ENCODE measurements at regions not wholly inside any gene's neighbourhood (a gene's known extent, or its start where the extent isn't known, plus 50 kb on each side); places are given as distances from the start of the nearest gene placed in this dataset.
A peak's percentile ranks its signal among the peaks of the same experiment; 100 is the strongest.

GRCh38 chr10:78203915-78204818 is 170.5 kb downstream of the RPS24 start:
- DNase-seq (no peak), ATAC-seq (peak; percentile 10)
- intact Hi-C loops (cut with micrococcal nuclease): no loop called here
- Histone ChIP-seq H4K20me1 (ENCODE audit: low read length) (no peaks in the 10 kb centered on the region), H3K36me3 (ENCODE audit: low read depth, low read length) (no peaks in the 10 kb centered on the region), H3K79me2 (ENCODE audit: low read length) (no peaks in the 10 kb centered on the region), H3K4me1 (ENCODE audit: insufficient read depth, low read length) (no peaks in the 10 kb centered on the region), H3K9ac (ENCODE audit: low read length) (no peak overlapping the region), H3K27ac (ENCODE audit: low read length) (no peak overlapping the region), H3K4me3 (ENCODE audit: low read length) (no peak overlapping the region), H3K27me3 (ENCODE audit: low read length) (peaks cover 56% of the 10 kb centered on the region), H3K9me3 (ENCODE audit: low read length) (no peaks in the 10 kb centered on the region), H2AFZ (ENCODE audit: low read length) (no peak overlapping the region), H3K4me2 (ENCODE audit: low read length) (no peak overlapping the region), H3K9me2 (replicated peaks; ENCODE audit: low read length) (no peaks in the 10 kb centered on the region), H3F3A (ENCODE audit: low read length, unreplicated experiment) (no peaks in the 10 kb centered on the region)
- TF ChIP-seq CTCF (conservative IDR thresholded peaks at IDR 0.05; ENCODE audit: low read depth, low read length) (no peak), EZH2phosphoT487 (IDR thresholded peaks at IDR 0.05; ENCODE audit: borderline replicate concordance, low read length) (no peak), EZH2 (IDR thresholded peaks at IDR 0.05; ENCODE audit: low read length, unreplicated experiment) (no peak)
- ChIA-PET CTCF (interaction anchor here (0.7 kb wide), 1 partner anchor 156 kb away, joined by 4 read pairs; no protein-coding TSS in a partner anchor), POLR2A (ENCODE audit: unreplicated experiment) (no interaction called here)
- no TSS peak for BruUV-seq (replicated peaks)

- Histone ChIP-seq H3K4me3 (ENCODE audit: low read length) (no peak overlapping the region), H3K4me1 (ENCODE audit: insufficient read depth, low read length) (no peaks in the 10 kb centered on the region), H3K27ac (ENCODE audit: low read length) (no peak overlapping the region), H4K20me1 (ENCODE audit: low read length) (no peaks in the 10 kb centered on the region), H2AFZ (ENCODE audit: low read length) (no peak overlapping the region), H3K9me3 (ENCODE audit: low read length) (no peaks in the 10 kb centered on the region), H3K9me2 (replicated peaks; ENCODE audit: low read length) (no peaks in the 10 kb centered on the region), H3F3A (ENCODE audit: low read length, unreplicated experiment) (no peaks in the 10 kb centered on the region), H3K27me3 (ENCODE audit: low read length) (peaks cover 52% of the 10 kb centered on the region), H3K4me2 (ENCODE audit: low read length) (no peak overlapping the region), H3K36me3 (ENCODE audit: low read depth, low read length) (no peaks in the 10 kb centered on the region), H3K79me2 (ENCODE audit: low read length) (no peaks in the 10 kb centered on the region), H3K9ac (ENCODE audit: low read length) (no peak overlapping the region)
- DNase-seq (no peak), ATAC-seq (no peak)
- TF ChIP-seq CTCF (conservative IDR thresholded peaks at IDR 0.05; ENCODE audit: low read depth, low read length) (no peak), EZH2 (IDR thresholded peaks at IDR 0.05; ENCODE audit: low read length, unreplicated experiment) (no peak), EZH2phosphoT487 (IDR thresholded peaks at IDR 0.05; ENCODE audit: borderline replicate concordance, low read length) (no peak)
- POLR2A ChIA-PET (ENCODE audit: unreplicated experiment): no interaction called here
- CTCF ChIA-PET: interaction anchor here (0.6 kb wide), 1 partner anchor 148 kb away, joined by 3 read pairs; no protein-coding TSS in a partner anchor
- intact Hi-C loops (cut with micrococcal nuclease): no loop called here
- no TSS peak for BruUV-seq (replicated peaks)
These were observed 171.9 kb downstream of the RPS24 start for GRCh38 chr10:78205457-78206016.

GRCh38 chr10:78207216-78207615 is 173.6 kb downstream of the RPS24 start:
- no peaks in the 10 kb centered on the region for H3K79me2 ChIP-seq (ENCODE audit: low read length)
- no peak overlapping the region for H3K4me3 ChIP-seq (ENCODE audit: low read length)
- H3K9me2 ChIP-seq (replicated peaks; ENCODE audit: low read length): no peaks in the 10 kb centered on the region
- no peaks in the 10 kb centered on the region for H3K4me1 ChIP-seq (ENCODE audit: insufficient read depth, low read length)
- no peaks in the 10 kb centered on the region for H3K9me3 ChIP-seq (ENCODE audit: low read length)
- H3K27ac ChIP-seq (ENCODE audit: low read length): no peak overlapping the region
- no peak overlapping the region for H2AFZ ChIP-seq (ENCODE audit: low read length)
- H3K4me2 ChIP-seq (ENCODE audit: low read length): no peak overlapping the region
- ChIA-PET CTCF (interaction anchor here (0.5 to 1.0 kb wide), 2 partner anchors 104 to 178 kb away, joined by 3 read pairs; partner anchors contain the start of gene POLR3A), POLR2A (ENCODE audit: unreplicated experiment) (no interaction called here)
- intact Hi-C loops (cut with micrococcal nuclease): no loop called here
- no peak overlapping the region for H3K9ac ChIP-seq (ENCODE audit: low read length)
- no peaks in the 10 kb centered on the region for H3K36me3 ChIP-seq (ENCODE audit: low read depth, low read length)
- H3F3A ChIP-seq (ENCODE audit: low read length, unreplicated experiment): no peaks in the 10 kb centered on the region
- ATAC-seq (no peak), DNase-seq (no peak)
- BruUV-seq (replicated peaks): no TSS peak
- H4K20me1 ChIP-seq (ENCODE audit: low read length): no peaks in the 10 kb centered on the region
- no peak for TF ChIP-seq EZH2phosphoT487 (IDR thresholded peaks at IDR 0.05; ENCODE audit: borderline replicate concordance, low read length)
- no peak for TF ChIP-seq CTCF (conservative IDR thresholded peaks at IDR 0.05; ENCODE audit: low read depth, low read length)
- no peak for TF ChIP-seq EZH2 (IDR thresholded peaks at IDR 0.05; ENCODE audit: low read length, unreplicated experiment)
- peaks cover 35% of the 10 kb centered on the region for H3K27me3 ChIP-seq (ENCODE audit: low read length)

All from PC-3 (cell line).